ENCODE measurements at regions not wholly inside any gene's neighbourhood (a gene's known extent, or its start where the extent isn't known, plus 50 kb on each side); places are given as distances from the start of the nearest gene placed in this dataset.

DNA sequence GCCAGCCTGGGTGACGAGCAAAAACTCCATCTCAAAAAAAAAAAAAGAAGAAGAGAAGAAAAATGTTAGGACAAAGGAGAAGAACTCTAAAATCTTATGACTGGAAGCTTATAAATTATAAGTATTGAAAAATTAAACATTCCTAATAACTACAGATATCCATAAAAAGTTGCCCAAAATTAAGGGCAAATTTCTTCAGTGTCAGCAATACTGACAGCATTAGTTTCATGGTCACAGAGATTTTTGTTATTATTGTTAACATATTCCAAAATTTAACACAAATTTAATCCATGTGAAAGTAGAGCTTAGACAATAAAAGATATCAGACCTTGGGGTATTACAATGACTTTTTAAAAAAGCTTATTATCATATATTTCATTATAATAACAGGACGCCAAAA is 74.1 kb downstream of the NR2F2 start (continued):
- TF ChIP-seq, protein P1, sequence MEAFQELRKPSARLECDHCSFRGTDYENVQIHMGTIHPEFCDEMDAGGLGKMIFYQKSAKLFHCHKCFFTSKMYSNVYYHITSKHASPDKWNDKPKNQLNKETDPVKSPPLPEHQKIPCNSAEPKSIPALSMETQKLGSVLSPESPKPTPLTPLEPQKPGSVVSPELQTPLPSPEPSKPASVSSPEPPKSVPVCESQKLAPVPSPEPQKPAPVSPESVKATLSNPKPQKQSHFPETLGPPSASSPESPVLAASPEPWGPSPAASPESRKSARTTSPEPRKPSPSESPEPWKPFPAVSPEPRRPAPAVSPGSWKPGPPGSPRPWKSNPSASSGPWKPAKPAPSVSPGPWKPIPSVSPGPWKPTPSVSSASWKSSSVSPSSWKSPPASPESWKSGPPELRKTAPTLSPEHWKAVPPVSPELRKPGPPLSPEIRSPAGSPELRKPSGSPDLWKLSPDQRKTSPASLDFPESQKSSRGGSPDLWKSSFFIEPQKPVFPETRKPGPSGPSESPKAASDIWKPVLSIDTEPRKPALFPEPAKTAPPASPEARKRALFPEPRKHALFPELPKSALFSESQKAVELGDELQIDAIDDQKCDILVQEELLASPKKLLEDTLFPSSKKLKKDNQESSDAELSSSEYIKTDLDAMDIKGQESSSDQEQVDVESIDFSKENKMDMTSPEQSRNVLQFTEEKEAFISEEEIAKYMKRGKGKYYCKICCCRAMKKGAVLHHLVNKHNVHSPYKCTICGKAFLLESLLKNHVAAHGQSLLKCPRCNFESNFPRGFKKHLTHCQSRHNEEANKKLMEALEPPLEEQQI (IDR thresholded peaks at IDR 0.05): no peak
- TF ChIP-seq GMEB1 (CRISPR knock-in tag; IDR thresholded peaks at IDR 0.05) (no peak), CREB5 (CRISPR knock-in tag; IDR thresholded peaks at IDR 0.05) (no peak)

- ATAC-seq (no peak), DNase-seq (ENCODE audit: extremely low read depth in 1 of 4, low spot score in 3 of 4) (no peak), FAIRE-seq (no peak)
- no peak for TF ChIP-seq ETS2 (tag; IDR thresholded peaks at IDR 0.05; ENCODE audit: borderline replicate concordance, poor library complexity, severe bottlenecking)
- TF ChIP-seq, protein P2, sequence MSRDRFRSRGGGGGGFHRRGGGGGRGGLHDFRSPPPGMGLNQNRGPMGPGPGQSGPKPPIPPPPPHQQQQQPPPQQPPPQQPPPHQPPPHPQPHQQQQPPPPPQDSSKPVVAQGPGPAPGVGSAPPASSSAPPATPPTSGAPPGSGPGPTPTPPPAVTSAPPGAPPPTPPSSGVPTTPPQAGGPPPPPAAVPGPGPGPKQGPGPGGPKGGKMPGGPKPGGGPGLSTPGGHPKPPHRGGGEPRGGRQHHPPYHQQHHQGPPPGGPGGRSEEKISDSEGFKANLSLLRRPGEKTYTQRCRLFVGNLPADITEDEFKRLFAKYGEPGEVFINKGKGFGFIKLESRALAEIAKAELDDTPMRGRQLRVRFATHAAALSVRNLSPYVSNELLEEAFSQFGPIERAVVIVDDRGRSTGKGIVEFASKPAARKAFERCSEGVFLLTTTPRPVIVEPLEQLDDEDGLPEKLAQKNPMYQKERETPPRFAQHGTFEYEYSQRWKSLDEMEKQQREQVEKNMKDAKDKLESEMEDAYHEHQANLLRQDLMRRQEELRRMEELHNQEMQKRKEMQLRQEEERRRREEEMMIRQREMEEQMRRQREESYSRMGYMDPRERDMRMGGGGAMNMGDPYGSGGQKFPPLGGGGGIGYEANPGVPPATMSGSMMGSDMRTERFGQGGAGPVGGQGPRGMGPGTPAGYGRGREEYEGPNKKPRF (IDR thresholded peaks at IDR 0.05; ENCODE audit: low read depth, low read length): no peak
- no peak for TF ChIP-seq ZNF583 (CRISPR knock-in tag; IDR thresholded peaks at IDR 0.05)
- no peak for TF ChIP-seq CBFB (CRISPR knock-in tag; IDR thresholded peaks at IDR 0.05)
- TF ChIP-seq CBFA2T2 (conservative IDR thresholded peaks at IDR 0.05): no peak
- no peak for TF ChIP-seq TRIM28 (IDR thresholded peaks at IDR 0.05)
- no peak for TF ChIP-seq PYGO2 (tag; IDR thresholded peaks at IDR 0.05)
- no peak for TF ChIP-seq ELF1 (tag; IDR thresholded peaks at IDR 0.05)
- TF ChIP-seq ZEB2 (IDR thresholded peaks at IDR 0.05): no peak
- TF ChIP-seq, protein P3, sequence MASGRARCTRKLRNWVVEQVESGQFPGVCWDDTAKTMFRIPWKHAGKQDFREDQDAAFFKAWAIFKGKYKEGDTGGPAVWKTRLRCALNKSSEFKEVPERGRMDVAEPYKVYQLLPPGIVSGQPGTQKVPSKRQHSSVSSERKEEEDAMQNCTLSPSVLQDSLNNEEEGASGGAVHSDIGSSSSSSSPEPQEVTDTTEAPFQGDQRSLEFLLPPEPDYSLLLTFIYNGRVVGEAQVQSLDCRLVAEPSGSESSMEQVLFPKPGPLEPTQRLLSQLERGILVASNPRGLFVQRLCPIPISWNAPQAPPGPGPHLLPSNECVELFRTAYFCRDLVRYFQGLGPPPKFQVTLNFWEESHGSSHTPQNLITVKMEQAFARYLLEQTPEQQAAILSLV (tag; IDR thresholded peaks at IDR 0.05): no peak
- Histone ChIP-seq H4K20me1 (replicated peaks; ENCODE audit: control insufficient read depth, insufficient read depth, low read length) (no peaks in the 10 kb centered on the region), H3K9me3 (replicated peaks; ENCODE audit: control insufficient read depth, insufficient read depth, low read depth, low read length) (no peaks in the 10 kb centered on the region), H3K27me3 (ENCODE audit: control insufficient read depth in 2 of 2, insufficient read depth in 2 of 2, low read length in 2 of 2) (peaks cover 23 to 24% of the 10 kb centered on the region in 2 experiments), H3K36me3 (ENCODE audit: control insufficient read depth, insufficient read depth, low read length) (no peaks in the 10 kb centered on the region), H3K9me1 (ENCODE audit: control insufficient read depth, insufficient read depth, low read length) (no peaks in the 10 kb centered on the region), H3K79me2 (ENCODE audit: control insufficient read depth, insufficient read depth, low read length) (no peaks in the 10 kb centered on the region), H3K9ac (ENCODE audit: insufficient read depth in 1 of 2, low read depth in 2 of 2, low read length in 2 of 2) (no peak overlapping the region), H3K27ac (ENCODE audit: extremely low read depth, low read depth, low read length) (no peak overlapping the region), H2AFZ (ENCODE audit: low read depth, low read length) (no peak overlapping the region), H3K4me3 (no peak overlapping the region), H3K4me1 (replicated peaks in 1 of 2; ENCODE audit: control insufficient read depth in 2 of 2, insufficient read depth in 2 of 2, low read length in 2 of 2) (peaks cover 10 to 15% of the 10 kb centered on the region in 2 experiments; a peak in 3 of 5 replicates), H3K4me2 (ENCODE audit: insufficient read depth, low read length) (no peak overlapping the region)
- POLR2A ChIA-PET: interaction anchor here (1.3 kb wide), 2 partner anchors 10 to 16 kb away, joined by 3 to 4 read pairs; no protein-coding TSS in a partner anchor
- in situ Hi-C loops (cut with MboI) (no loop called here), intact Hi-C loops (cut with micrococcal nuclease) (no loop called here)
- CTCF ChIA-PET (ENCODE audit: low intra/inter-chr PET ratio): no interaction called here
- BruUV-seq (replicated peaks): no TSS peak
- WGBS (ENCODE audit: insufficient coverage, low coverage, missing lambda C conversion rate): 17% methylated on average over 3 of the region's 3 CpGs
These were observed 75.8 kb downstream of the NR2F2 start for GRCh38 chr15:96406291-96406690.

Measured in K562 (cell line).